Esophagus muscularis mucosa (tissue), 4 donors: ENCODE measurements at regions not wholly inside any gene's neighbourhood (a gene's known extent, or its start where the extent isn't known, plus 50 kb on each side); places are given as distances from the start of the nearest gene placed in this dataset.

ENCODE experiments used
- DNase-seq: peaks from one replicate; pipeline ENCODE4 v3.0.0-alpha.2; 2017; ENCODE audit errors: extremely low spot score
- H3K27ac ChIP-seq, 4 donors: fragments of 200-600 bp; sonication (generic); replicated peaks in 1 of 4; 1 replicate in 3 of 4; 2 replicates in 1 of 4; pipeline ENCODE4 v1.5.1; 2016 to 2019; ENCODE audit warnings: mild to moderate bottlenecking in 1 of 4
- H3K27me3 ChIP-seq, 4 donors: fragments of 200-600 bp; sonication (generic); one replicate each; pipeline versions ENCODE4 v1.5.1 to v1.6.0; 2016 to 2019
- H3K36me3 ChIP-seq, 4 donors: fragments of 200-600 bp; sonication (generic); one replicate each; pipeline ENCODE4 v1.5.1; 2016 to 2019
- H3K4me1 ChIP-seq, 4 donors: fragments of 200-600 bp; sonication (generic); one replicate each; pipeline ENCODE4 v1.5.1; 2016 to 2019
- H3K4me3 ChIP-seq, 4 donors: fragments of 200-600 bp; sonication (generic); 1 replicate in 2 of 4; 2 replicates in 2 of 4; pipeline ENCODE4 v1.5.1; 2016 to 2019; ENCODE audit warnings: mild to moderate bottlenecking in 4 of 4, moderate library complexity in 1 of 4
- H3K9me3 ChIP-seq, 4 donors: fragments of 200-600 bp; sonication (generic); 1 replicate in 3 of 4; 2 replicates in 1 of 4; pipeline ENCODE4 v1.5.1; 2016 to 2019
- CTCF ChIP-seq, 3 experiments: fragments of 200-600 bp in 2 of 3; fragments of 450-650 bp in 1 of 3; sonication (generic) in 2 of 3; IDR thresholded peaks; one replicate each; pipeline ENCODE4 v1.5.1; 2017 to 2019; ENCODE audit warnings: antibody characterized with exemption in 3 of 3, mild to moderate bottlenecking in 2 of 3, moderate library complexity in 1 of 3
- EP300 ChIP-seq: sonication (generic); formaldehyde crosslinking; IDR thresholded peaks from one replicate; pipeline ENCODE4 v1.6.1; 2017; ENCODE audit warnings: antibody characterized with exemption
- POLR2A ChIP-seq: fragments of 450-650 bp; IDR thresholded peaks from one replicate; pipeline ENCODE4 v1.6.1; 2017; ENCODE audit warnings: antibody characterized with exemption, moderate library complexity, mild to moderate bottlenecking, low read depth
- POLR2AphosphoS5 ChIP-seq, 2 donors: sonication (generic); formaldehyde crosslinking; IDR thresholded peaks; one replicate each; pipeline ENCODE4 v1.6.1; 2017; ENCODE audit warnings: antibody characterized with exemption in 2 of 2
- WGBS: methylation state at CpG from one replicate; pipeline ENCODE4 v1.1.5; 2018; 5-methylcytosine and 5-hydroxymethylcytosine counted together
- intact Hi-C: fragments of 100-400 bp; cut with DNase I; formaldehyde crosslinking; loops from one replicate; pipeline ENCODE4 v1.15.1; 2023

- H3K36me3 ChIP-seq: no peaks in the 10 kb centered on the region
- intact Hi-C loops: no loop called here
- H3K27me3 ChIP-seq: no peaks in the 10 kb centered on the region
- TF ChIP-seq CTCF (IDR thresholded peaks at IDR 0.05) (no peak), POLR2AphosphoS5 (IDR thresholded peaks at IDR 0.05) (no peak)
- WGBS: 89% methylated on average over 1 of the region's 1 CpG
- H3K4me3 ChIP-seq: no peak overlapping the region
- H3K9me3 ChIP-seq: peaks cover 0 to 11% (median 3%) of the 10 kb centered on the region in 4 donors
- no peak for DNase-seq
- no peak overlapping the region for H3K27ac ChIP-seq
- H3K4me1 ChIP-seq: no peaks in the 10 kb centered on the region
These were observed 302.9 kb downstream of the BARHL2 start for GRCh38 chr1:90414201-90414600.

GRCh38 chr1:90413519-90413918, 303.6 kb downstream of the BARHL2 start:
- no peak overlapping the region for H3K4me3 ChIP-seq
- TF ChIP-seq POLR2AphosphoS5 (IDR thresholded peaks at IDR 0.05) (no peak), CTCF (IDR thresholded peaks at IDR 0.05) (no peak), EP300 (no peak), POLR2A (no peak)
- no peak for DNase-seq
- 79% methylated on average over 3 of the region's 3 CpGs for WGBS
- no peaks in the 10 kb centered on the region for H3K27me3 ChIP-seq
- no peaks in the 10 kb centered on the region for H3K4me1 ChIP-seq
- H3K9me3 ChIP-seq: peaks cover 0 to 11% (median 3%) of the 10 kb centered on the region in 4 donors
- intact Hi-C loops: no loop called here
- H3K27ac ChIP-seq: no peak overlapping the region
- H3K36me3 ChIP-seq: no peaks in the 10 kb centered on the region

GRCh38 chr1:90412563-90412962, 304.5 kb downstream of the BARHL2 start:
- TF ChIP-seq CTCF (IDR thresholded peaks at IDR 0.05) (no peak), EP300 (no peak), POLR2A (no peak), POLR2AphosphoS5 (IDR thresholded peaks at IDR 0.05) (no peak)
- WGBS: 68% methylated on average over 2 of the region's 2 CpGs
- Histone ChIP-seq H3K9me3 (peaks cover 0 to 11% (median 3%) of the 10 kb centered on the region in 4 donors), H3K27me3 (no peaks in the 10 kb centered on the region), H3K36me3 (no peaks in the 10 kb centered on the region), H3K4me1 (no peaks in the 10 kb centered on the region), H3K4me3 (no peak overlapping the region), H3K27ac (no peak overlapping the region)
- no peak for DNase-seq
- intact Hi-C loops: no loop called here

- no peak for TF ChIP-seq POLR2A
- no peak for TF ChIP-seq EP300
- TF ChIP-seq POLR2AphosphoS5 (IDR thresholded peaks at IDR 0.05): no peak
- TF ChIP-seq CTCF (IDR thresholded peaks at IDR 0.05): no peak
- Histone ChIP-seq H3K36me3 (no peaks in the 10 kb centered on the region), H3K4me1 (no peaks in the 10 kb centered on the region), H3K9me3 (peaks cover 0 to 8% (median 3%) of the 10 kb centered on the region in 4 donors), H3K27me3 (no peaks in the 10 kb centered on the region), H3K27ac (no peak overlapping the region), H3K4me3 (no peak overlapping the region)
- intact Hi-C loops: no loop called here
- 98% methylated on average over 3 of the region's 3 CpGs for WGBS
- DNase-seq: no peak
These were observed 305.9 kb downstream of the BARHL2 start for GRCh38 chr1:90411185-90411584.

GRCh38 chr1:90407737-90408136, 309.4 kb downstream of the BARHL2 start:
- intact Hi-C loops: no loop called here
- no peak overlapping the region for H3K4me3 ChIP-seq
- no peaks in the 10 kb centered on the region for H3K36me3 ChIP-seq
- H3K27me3 ChIP-seq: no peaks in the 10 kb centered on the region
- no peaks in the 10 kb centered on the region for H3K4me1 ChIP-seq
- DNase-seq: no peak
- H3K27ac ChIP-seq: no peak overlapping the region
- no peak for TF ChIP-seq POLR2A
- no peak for TF ChIP-seq POLR2AphosphoS5 (IDR thresholded peaks at IDR 0.05)
- TF ChIP-seq EP300: no peak
- no peak for TF ChIP-seq CTCF (IDR thresholded peaks at IDR 0.05)
- 87% methylated on average over 3 of the region's 3 CpGs for WGBS
- no peaks in the 10 kb centered on the region for H3K9me3 ChIP-seq
